NCI-H774 (cell line): ENCODE measurements at regions not wholly inside any gene's neighbourhood (a gene's known extent, or its start where the extent isn't known, plus 50 kb on each side); places are given as distances from the start of the nearest gene placed in this dataset.

ENCODE experiments used
- DNase-seq: peaks from one replicate; lab custom pipeline; 2025; lab: John Stamatoyannopoulos, UW

GRCh38 chr4:4735870-4736269 lies 123.6 kb upstream of the MSX1 start:
- DNase-seq: no peak

GRCh38 chr4:4735136-4735750 lies 124.2 kb upstream of the MSX1 start:
- no peak for DNase-seq

- no peak for DNase-seq
These were observed 125.0 kb upstream of the MSX1 start for GRCh38 chr4:4734425-4734824.

GRCh38 chr4:4733663-4734062 lies 125.8 kb upstream of the MSX1 start:
- no peak for DNase-seq

- DNase-seq: no peak
These were observed 129.2 kb upstream of the MSX1 start for GRCh38 chr4:4730249-4730648.

GRCh38 chr4:4729206-4729605 lies 130.3 kb upstream of the MSX1 start:
- no peak for DNase-seq

- no peak for DNase-seq
These were observed 131.9 kb upstream of the MSX1 start for GRCh38 chr4:4727536-4727935.

- no peak for DNase-seq
These were observed 133.4 kb upstream of the MSX1 start for GRCh38 chr4:4726051-4726450.

GRCh38 chr4:4724321-4724720 lies 135.1 kb upstream of the MSX1 start:
- no peak for DNase-seq

- DNase-seq: no peak
These were observed 137.8 kb upstream of the MSX1 start for GRCh38 chr4:4721636-4722035.

GRCh38 chr4:4720646-4721045 lies 138.8 kb upstream of the MSX1 start:
- DNase-seq: no peak

- no peak for DNase-seq
These were observed 140.0 kb upstream of the MSX1 start for GRCh38 chr4:4719436-4719835.

- DNase-seq: no peak
These were observed 141.8 kb upstream of the MSX1 start for GRCh38 chr4:4717692-4718091.

- DNase-seq: no peak
These were observed 145.1 kb upstream of the MSX1 start for GRCh38 chr4:4714331-4714730.

- no peak for DNase-seq
These were observed 146.5 kb upstream of the MSX1 start for GRCh38 chr4:4712800-4713528.

GRCh38 chr4:4711902-4712301 lies 147.6 kb upstream of the MSX1 start:
- DNase-seq: no peak

GRCh38 chr4:4709736-4710135 lies 149.7 kb upstream of the MSX1 start:
- no peak for DNase-seq

- DNase-seq: no peak
These were observed 155.2 kb upstream of the MSX1 start for GRCh38 chr4:4704267-4704666.

GRCh38 chr4:4697584-4697983 lies 155.7 kb upstream of the STX18 start:
- no peak for DNase-seq

GRCh38 chr4:4696530-4696929 lies 154.7 kb upstream of the STX18 start:
- DNase-seq: no peak

GRCh38 chr4:4695497-4695896 lies 153.6 kb upstream of the STX18 start:
- DNase-seq: no peak

GRCh38 chr4:4694827-4695226 lies 153.0 kb upstream of the STX18 start:
- DNase-seq: no peak

GRCh38 chr4:4694296-4694772 lies 152.5 kb upstream of the STX18 start:
- DNase-seq: no peak

- no peak for DNase-seq
These were observed 152.0 kb upstream of the STX18 start for GRCh38 chr4:4693755-4694295.
